ENCODE measurements at regions not wholly inside any gene's neighbourhood (a gene's known extent, or its start where the extent isn't known, plus 50 kb on each side); places are given as distances from the start of the nearest gene placed in this dataset.

DNA sequence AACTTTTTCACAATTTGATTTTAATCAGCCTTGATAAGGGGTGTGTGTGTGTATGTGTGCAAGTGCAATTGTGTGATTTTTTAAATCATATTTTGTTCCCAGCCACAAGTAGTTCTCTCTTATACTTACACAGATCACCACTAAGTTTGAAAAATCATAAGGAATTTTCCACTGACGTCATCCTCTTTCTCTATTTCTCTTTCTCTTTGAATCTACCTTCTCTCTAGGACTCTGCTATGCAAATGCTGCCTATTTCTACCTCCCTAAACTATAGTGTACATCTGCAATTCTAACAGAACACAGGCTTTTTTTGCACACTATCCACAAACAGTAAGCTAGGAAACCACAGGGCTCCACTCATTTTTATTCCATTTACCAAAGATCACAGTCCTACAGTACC, 254.6 kb upstream of the CYLC2 start:
- TF ChIP-seq, protein P1, sequence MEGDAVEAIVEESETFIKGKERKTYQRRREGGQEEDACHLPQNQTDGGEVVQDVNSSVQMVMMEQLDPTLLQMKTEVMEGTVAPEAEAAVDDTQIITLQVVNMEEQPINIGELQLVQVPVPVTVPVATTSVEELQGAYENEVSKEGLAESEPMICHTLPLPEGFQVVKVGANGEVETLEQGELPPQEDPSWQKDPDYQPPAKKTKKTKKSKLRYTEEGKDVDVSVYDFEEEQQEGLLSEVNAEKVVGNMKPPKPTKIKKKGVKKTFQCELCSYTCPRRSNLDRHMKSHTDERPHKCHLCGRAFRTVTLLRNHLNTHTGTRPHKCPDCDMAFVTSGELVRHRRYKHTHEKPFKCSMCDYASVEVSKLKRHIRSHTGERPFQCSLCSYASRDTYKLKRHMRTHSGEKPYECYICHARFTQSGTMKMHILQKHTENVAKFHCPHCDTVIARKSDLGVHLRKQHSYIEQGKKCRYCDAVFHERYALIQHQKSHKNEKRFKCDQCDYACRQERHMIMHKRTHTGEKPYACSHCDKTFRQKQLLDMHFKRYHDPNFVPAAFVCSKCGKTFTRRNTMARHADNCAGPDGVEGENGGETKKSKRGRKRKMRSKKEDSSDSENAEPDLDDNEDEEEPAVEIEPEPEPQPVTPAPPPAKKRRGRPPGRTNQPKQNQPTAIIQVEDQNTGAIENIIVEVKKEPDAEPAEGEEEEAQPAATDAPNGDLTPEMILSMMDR (IDR thresholded peaks at IDR 0.05 in 4 of 5, conservative IDR thresholded peaks at IDR 0.05 in 1 of 5), result no peak
- TF ChIP-seq POLR2A (IDR thresholded peaks at IDR 0.05), result no peak
